ENCODE measurements at regions not wholly inside any gene's neighbourhood (a gene's known extent, or its start where the extent isn't known, plus 50 kb on each side); places are given as distances from the start of the nearest gene placed in this dataset.

DNA sequence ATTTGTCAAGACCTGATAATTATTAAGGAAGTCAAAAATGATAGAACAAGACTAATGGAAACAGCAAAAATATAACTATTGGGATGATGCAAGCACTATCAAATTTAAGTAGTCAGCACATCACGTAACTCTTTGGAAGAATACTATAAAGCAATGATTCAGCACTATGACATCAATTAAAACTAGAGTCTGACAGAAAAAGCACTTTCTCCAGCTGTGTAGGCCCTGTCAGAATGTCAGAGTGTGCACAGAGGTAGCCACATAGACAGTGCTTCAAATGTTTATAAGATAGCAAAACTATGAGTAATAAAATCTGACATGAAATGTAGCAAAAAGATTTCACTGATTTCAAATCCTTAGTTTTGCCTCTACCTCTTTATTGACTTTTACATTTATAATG, 1226.6 kb upstream of the ADGRL3 start:
- no TSS peak for BruUV-seq (replicated peaks)
- H4K20me1 ChIP-seq (ENCODE audit: insufficient read depth, low read length) = no peaks in the 10 kb centered on the region
- H3K4me2 ChIP-seq (ENCODE audit: low read depth, low read length) = no peak overlapping the region
- H3K4me1 ChIP-seq (ENCODE audit: insufficient read depth, low read length) = no peaks in the 10 kb centered on the region
- no peaks in the 10 kb centered on the region for H3K36me3 ChIP-seq (replicated peaks in 1 of 2; ENCODE audit: control insufficient read depth in 1 of 2, insufficient read depth in 2 of 2, low read length in 2 of 2)
- WGBS (ENCODE audit: low lambda C conversion rate) = 4% methylated on average over 1 of the region's 1 CpG
- in situ Hi-C loops (cut with HindIII; ENCODE audit: extremely low pct_ligation_motif_present, low pct_unique_long_range_greater_than_20kb) = no loop called here
- FAIRE-seq (no peak), ATAC-seq (no peak), DNase-seq (ENCODE audit: low spot score) (no peak)
- ChIA-PET POLR2A (no interaction called here), CTCF (ENCODE audit: low intra/inter-chr PET ratio, low total read pairs) (no interaction called here)
- no peak overlapping the region for H3K9ac ChIP-seq (ENCODE audit: insufficient read depth, low read depth, low read length)
- no peak overlapping the region for H3K4me3 ChIP-seq (replicated peaks in 1 of 3; ENCODE audit: insufficient read depth in 1 of 3, low read depth in 2 of 3, low read length in 3 of 3)
- intact Hi-C loops (cut with micrococcal nuclease; ENCODE audit: unreplicated experiment) = no loop called here
- H3K27me3 ChIP-seq (ENCODE audit: control insufficient read depth in 1 of 2, insufficient read depth in 2 of 2, low read length in 2 of 2) = no peaks in the 10 kb centered on the region
- no peak overlapping the region for H3K27ac ChIP-seq (ENCODE audit: extremely low read length, insufficient read depth, low read length)
- H2AFZ ChIP-seq (ENCODE audit: low read length) = no peak overlapping the region
- H3K79me2 ChIP-seq (ENCODE audit: insufficient read depth, low read length) = no peaks in the 10 kb centered on the region
- H3K9me3 ChIP-seq (ENCODE audit: low read length) = no peaks in the 10 kb centered on the region
- no peak for TF ChIP-seq PLSCR1 (CRISPR knock-in tag; IDR thresholded peaks at IDR 0.05; ENCODE audit: borderline replicate concordance)
- TF ChIP-seq ZNF326 (CRISPR knock-in tag; IDR thresholded peaks at IDR 0.05; ENCODE audit: borderline replicate concordance) = no peak
- TF ChIP-seq PCBP1 (IDR thresholded peaks at IDR 0.05; ENCODE audit: borderline replicate concordance, low read depth, low read length) = no peak

GRCh38 chr4:59979061-59979460, 1221.1 kb upstream of the ADGRL3 start:
- in situ Hi-C loops (cut with HindIII; ENCODE audit: extremely low pct_ligation_motif_present, low pct_unique_long_range_greater_than_20kb) = no loop called here
- Histone ChIP-seq H4K20me1 (ENCODE audit: insufficient read depth, low read length) (no peaks in the 10 kb centered on the region), H3K9me3 (ENCODE audit: low read length) (no peaks in the 10 kb centered on the region), H3K4me2 (ENCODE audit: low read depth, low read length) (no peak overlapping the region), H3K9ac (ENCODE audit: insufficient read depth, low read depth, low read length) (no peak overlapping the region), H3K36me3 (replicated peaks in 1 of 2; ENCODE audit: control insufficient read depth in 1 of 2, insufficient read depth in 2 of 2, low read length in 2 of 2) (no peaks in the 10 kb centered on the region), H3K4me3 (replicated peaks in 1 of 3; ENCODE audit: insufficient read depth in 1 of 3, low read depth in 2 of 3, low read length in 3 of 3) (no peak overlapping the region), H3K4me1 (ENCODE audit: insufficient read depth, low read length) (no peaks in the 10 kb centered on the region), H3K27ac (ENCODE audit: extremely low read length, insufficient read depth, low read length) (no peak overlapping the region), H3K79me2 (ENCODE audit: insufficient read depth, low read length) (no peaks in the 10 kb centered on the region), H2AFZ (ENCODE audit: low read length) (no peak overlapping the region), H3K27me3 (ENCODE audit: control insufficient read depth in 1 of 2, insufficient read depth in 2 of 2, low read length in 2 of 2) (no peaks in the 10 kb centered on the region)
- ATAC-seq (no peak), DNase-seq (ENCODE audit: low spot score) (no peak), FAIRE-seq (no peak)
- ChIA-PET CTCF (ENCODE audit: low intra/inter-chr PET ratio, low total read pairs) (no interaction called here), POLR2A (no interaction called here)
- no TSS peak for BruUV-seq (replicated peaks)
- intact Hi-C loops (cut with micrococcal nuclease; ENCODE audit: unreplicated experiment) = no loop called here
- 0% methylated on average over 1 of the region's 1 CpG for WGBS (ENCODE audit: low lambda C conversion rate)
- TF ChIP-seq ZNF383 (CRISPR knock-in tag; IDR thresholded peaks at IDR 0.05; ENCODE audit: borderline replicate concordance) (no peak), ZNF710 (CRISPR knock-in tag; IDR thresholded peaks at IDR 0.05; ENCODE audit: borderline replicate concordance) (no peak), ZNF547 (CRISPR knock-in tag; IDR thresholded peaks at IDR 0.05) (no peak), ZNF768 (CRISPR knock-in tag; IDR thresholded peaks at IDR 0.05) (no peak), JUN (CRISPR knock-in tag; IDR thresholded peaks at IDR 0.05) (no peak), NBN (conservative IDR thresholded peaks at IDR 0.05) (no peak), TCF7L2 (IDR thresholded peaks at IDR 0.05; ENCODE audit: low read depth, low read length) (no peak), NCOA1 (CRISPR knock-in tag; IDR thresholded peaks at IDR 0.05) (no peak), ATF2 (CRISPR knock-in tag; IDR thresholded peaks at IDR 0.05) (no peak), SNRNP70 (IDR thresholded peaks at IDR 0.05; ENCODE audit: low read depth, low read length) (no peak), FOXO1 (CRISPR knock-in tag; IDR thresholded peaks at IDR 0.05) (no peak), IRF2 (CRISPR knock-in tag; IDR thresholded peaks at IDR 0.05) (no peak), ZNF430 (CRISPR knock-in tag; IDR thresholded peaks at IDR 0.05) (no peak)
